Stomach (tissue), 8 donors: ENCODE measurements at regions not wholly inside any gene's neighbourhood (a gene's known extent, or its start where the extent isn't known, plus 50 kb on each side); places are given as distances from the start of the nearest gene placed in this dataset.
"Not testable (repeated sequence)": the region's sequence is repeated elsewhere in the genome, so short reads cannot be mapped to it uniquely, and the experiment has no call there.

Experiments
- DNase-seq, 2 donors: peaks; one replicate each; pipeline versions ENCODE4 v3.0.0 to v3.0.0-alpha.2; 2013 to 2019
- H3K27ac ChIP-seq, 5 donors: fragments of 200-600 bp in 4 of 5; sonication (generic) in 4 of 5; one replicate each; pipeline ENCODE4 v1.5.1; 2013 to 2019; ENCODE audit warnings: mild to moderate bottlenecking in 1 of 5, moderate library complexity in 1 of 5
- H3K27me3 ChIP-seq, 3 donors: fragments of 200-600 bp; sonication (generic); one replicate each; pipeline ENCODE4 v1.5.1; 2017 to 2019; ENCODE audit warnings: mixed run types in 1 of 3
- H3K36me3 ChIP-seq, 4 donors: fragments of 200-600 bp; sonication (generic); 1 replicate in 3 of 4; 2 replicates in 1 of 4; pipeline ENCODE4 v1.5.1; 2016 to 2019
- H3K4me1 ChIP-seq, 4 donors: fragments of 200-600 bp; sonication (generic); one replicate each; pipeline ENCODE4 v1.5.1; 2016 to 2019
- H3K4me3 ChIP-seq, 4 donors: fragments of 200-600 bp; sonication (generic) in 3 of 4; one replicate each; pipeline ENCODE4 v1.5.1; 2016 to 2019; ENCODE audit warnings: mild to moderate bottlenecking in 1 of 4
- H3K9me3 ChIP-seq, 4 donors: fragments of 200-600 bp; sonication (generic); one replicate each; pipeline ENCODE4 v1.5.1; 2016 to 2019
- CTCF ChIP-seq, 7 experiments: fragments of 450-650 bp in 4 of 7; fragments of 200-600 bp in 3 of 7; sonication (generic) in 3 of 7; IDR thresholded peaks; one replicate each; pipeline ENCODE4 v1.5.1; 2016 to 2019; ENCODE audit warnings: antibody characterized with exemption in 7 of 7, control low read depth in 2 of 7, mild to moderate bottlenecking in 1 of 7
- EP300 ChIP-seq: sonication (generic); formaldehyde crosslinking; IDR thresholded peaks from one replicate; pipeline ENCODE4 v1.6.1; 2017; ENCODE audit warnings: antibody characterized with exemption
- POLR2A ChIP-seq, 4 donors: fragments of 450-650 bp; IDR thresholded peaks; one replicate each; pipeline ENCODE4 v1.6.1; 2016; ENCODE audit warnings: antibody characterized with exemption in 4 of 4, control low read depth in 2 of 4, mild to moderate bottlenecking in 1 of 4, moderate library complexity in 1 of 4
- POLR2AphosphoS5 ChIP-seq, 3 donors: sonication (generic); formaldehyde crosslinking; IDR thresholded peaks; one replicate each; pipeline ENCODE4 v1.6.1; 2016; ENCODE audit warnings: antibody characterized with exemption in 3 of 3
- WGBS, 5 donors: extraction: QIAGEN DNeasy Blood & Tissue Kit in 3 of 5; methylation state at CpG; one replicate each; pipeline versions ENCODE4 v1.1.5 to v1.1.7; 2013 to 2018; 5-methylcytosine and 5-hydroxymethylcytosine counted together
- intact Hi-C: fragments of 100-400 bp; cut with DNase I; formaldehyde crosslinking; loops from one replicate; pipeline ENCODE4 v1.15.1; 2023; ENCODE audit warnings: low total_unique reads
- donor health status: healthy with polysubstance abuse.
- donor health status: Bipolar disorder and iron deficiency.
- donor health status: healthy.

- Histone ChIP-seq H3K9me3 (peaks cover 0 to 11% (median 5%) of the 10 kb centered on the region in 4 donors), H3K36me3 (no peaks in the 10 kb centered on the region), H3K4me1 (no peaks in the 10 kb centered on the region), H3K27ac (no peak overlapping the region), H3K27me3 (no peaks in the 10 kb centered on the region), H3K4me3 (no peak overlapping the region)
- intact Hi-C loops = no loop called here
- no peak for DNase-seq
- TF ChIP-seq POLR2A (IDR thresholded peaks at IDR 0.05) (no peak), CTCF (IDR thresholded peaks at IDR 0.05) (no peak), EP300 (no peak), POLR2AphosphoS5 (IDR thresholded peaks at IDR 0.05) (no peak)
- 59 to 93% (median 85%) methylated on average over 1 of the region's 1 CpG for WGBS, 5 donors
These were observed 108.7 kb downstream of the TENT5C start for GRCh38 chr1:117714546-117714945.

- DNase-seq, intact Hi-C loops, H3K36me3 ChIP-seq, H3K4me1 ChIP-seq, H3K4me3 ChIP-seq, H3K27me3 ChIP-seq, H3K27ac ChIP-seq: not testable (repeated sequence)
- peaks cover 0 to 23% (median 12%) of the 10 kb centered on the region in 4 donors for H3K9me3 ChIP-seq
- WGBS, 5 donors = 83 to 90% (median 84%) methylated on average over 4 of the region's 4 CpGs
These were observed 110.2 kb downstream of the TENT5C start for GRCh38 chr1:117716030-117716429.

GRCh38 chr1:117717980-117718379, 112.1 kb downstream of the TENT5C start:
- H3K4me1 ChIP-seq, H3K27me3 ChIP-seq, H3K27ac ChIP-seq, DNase-seq, H3K36me3 ChIP-seq, H3K4me3 ChIP-seq, intact Hi-C loops: not testable (repeated sequence)
- H3K9me3 ChIP-seq = peaks cover 0 to 30% (median 15%) of the 10 kb centered on the region in 4 donors

- WGBS, 5 donors = 57 to 77% (median 59%) methylated on average over 2 of the region's 2 CpGs
- peaks cover 0 to 30% (median 15%) of the 10 kb centered on the region in 4 donors for H3K9me3 ChIP-seq
- H3K27ac ChIP-seq, H3K27me3 ChIP-seq, DNase-seq, H3K4me1 ChIP-seq, intact Hi-C loops, H3K4me3 ChIP-seq, H3K36me3 ChIP-seq: not testable (repeated sequence)
These were observed 112.7 kb downstream of the TENT5C start for GRCh38 chr1:117718596-117718995.

- H3K4me3 ChIP-seq = no peak overlapping the region
- no peaks in the 10 kb centered on the region for H3K36me3 ChIP-seq
- no peaks in the 10 kb centered on the region for H3K4me1 ChIP-seq
- H3K27ac ChIP-seq = no peak overlapping the region
- TF ChIP-seq CTCF (IDR thresholded peaks at IDR 0.05) (no peak), POLR2A (IDR thresholded peaks at IDR 0.05) (no peak), POLR2AphosphoS5 (IDR thresholded peaks at IDR 0.05) (no peak), EP300 (no peak)
- intact Hi-C loops = no loop called here
- WGBS, 5 donors = 90 to 100% (median 96%) methylated on average over 1 of the region's 1 CpG
- H3K27me3 ChIP-seq = no peaks in the 10 kb centered on the region
- no peak for DNase-seq
- peaks cover 0 to 30% (median 15%) of the 10 kb centered on the region in 4 donors for H3K9me3 ChIP-seq
These were observed 113.2 kb downstream of the TENT5C start for GRCh38 chr1:117719004-117719403.

- H3K36me3 ChIP-seq = no peaks in the 10 kb centered on the region
- DNase-seq = no peak
- H3K9me3 ChIP-seq = peaks cover 0 to 8% (median 4%) of the 10 kb centered on the region in 4 donors
- 55 to 73% (median 61%) methylated on average over 4 of the region's 4 CpGs for WGBS, 5 donors
- peaks cover 0 to 12% (median 6%) of the 10 kb centered on the region in 4 donors for H3K4me1 ChIP-seq
- TF ChIP-seq CTCF (IDR thresholded peaks at IDR 0.05) = no peak
- no peaks in the 10 kb centered on the region for H3K27me3 ChIP-seq
- H3K4me3 ChIP-seq = no peak overlapping the region
- H3K27ac ChIP-seq = no peak overlapping the region
- intact Hi-C loops = no loop called here
These were observed 126.4 kb downstream of the TENT5C start for GRCh38 chr1:117732065-117732797.
